Caco-2 (cell line): ENCODE measurements at regions not wholly inside any gene's neighbourhood (a gene's known extent, or its start where the extent isn't known, plus 50 kb on each side); places are given as distances from the start of the nearest gene placed in this dataset.

ENCODE experiments used
- BruUV-seq: library from RNA; stranded (reverse); fragments of 400-500 nt; replicated peaks from 2 replicates; lab custom pipeline; 2021; lab: Mats Ljungman, UMichigan
- CTCF ChIA-PET: fragments of 300-600 bp; sonication (Branson Sonifier 250); formaldehyde crosslinking; loops from one replicate; lab custom pipeline; 2022; ENCODE audit warnings: antibody characterized with exemption; lab: Charles Lee
- POLR2A ChIA-PET: fragments of 300-600 bp; sonication (Branson Sonifier 250); formaldehyde crosslinking; loops from one replicate; lab custom pipeline; 2022; ENCODE audit warnings: antibody characterized with exemption; lab: Charles Lee
- DNase-seq, 2 experiments: peaks; one replicate each; pipeline versions ENCODE4 v3.0.0 to v3.0.0-alpha.2; 2020 to 2022
- H3K27me3 ChIP-seq: replicated peaks from 2 replicates; pipeline ENCODE4 v1.6.0; 2011; ENCODE audit warnings: low read length; ENCODE audit not compliant: control insufficient read depth, insufficient read depth
- H3K36me3 ChIP-seq: 2 replicates; pipeline ENCODE4 v1.5.1; 2011; ENCODE audit warnings: low read length; ENCODE audit not compliant: control insufficient read depth, insufficient read depth
- H3K4me1 ChIP-seq: fragments of 250-450 bp; sonication (Bioruptor Pico); 2 replicates; pipeline ENCODE4 v1.5.1; 2020; ENCODE audit warnings: mild to moderate bottlenecking
- H3K4me3 ChIP-seq: 2 replicates; pipeline ENCODE4 v1.5.1; 2011; ENCODE audit warnings: low read depth, mild to moderate bottlenecking, control low read depth, low read length
- H3K9me3 ChIP-seq: fragments of 250-450 bp; sonication (Bioruptor Pico); 2 replicates; pipeline ENCODE4 v1.5.1; 2020; ENCODE audit warnings: mild to moderate bottlenecking, moderate library complexity
- H3K27ac Mint-ChIP-seq: one replicate; pipeline ENCODE4 v1.8.0; 2022; ENCODE audit warnings: mixed read lengths; ENCODE audit not compliant: unreplicated experiment
- H3K27me3 Mint-ChIP-seq: one replicate; pipeline ENCODE4 v1.8.0; 2022; ENCODE audit warnings: mixed read lengths; ENCODE audit not compliant: insufficient read depth, unreplicated experiment
- H3K36me3 Mint-ChIP-seq: one replicate; pipeline ENCODE4 v1.8.0; 2022; ENCODE audit warnings: mild to moderate bottlenecking, mixed read lengths; ENCODE audit not compliant: insufficient read depth, unreplicated experiment
- H3K4me1 Mint-ChIP-seq: one replicate; pipeline ENCODE4 v1.8.0; 2022; ENCODE audit warnings: low read depth, mixed read lengths; ENCODE audit not compliant: unreplicated experiment
- H3K4me3 Mint-ChIP-seq: one replicate; pipeline ENCODE4 v1.8.0; 2022; ENCODE audit warnings: mild to moderate bottlenecking, moderate library complexity, mixed read lengths; ENCODE audit not compliant: unreplicated experiment
- H3K9me3 Mint-ChIP-seq: one replicate; pipeline ENCODE4 v1.8.0; 2022; ENCODE audit warnings: mixed read lengths; ENCODE audit not compliant: unreplicated experiment
- CTCF ChIP-seq, 2 experiments: fragments of 200-600 bp in 1 of 2; IDR thresholded peaks; 1 replicate in 1 of 2; 2 replicates in 1 of 2; pipeline versions ENCODE4 v1.5.1 to v1.8.0; 2011 to 2022; ENCODE audit warnings: antibody characterized with exemption in 1 of 2, control low read depth in 1 of 2, inconsistent platforms in 1 of 2, low read depth in 1 of 2, low read length in 1 of 2, mild to moderate bottlenecking in 1 of 2, moderate library complexity in 1 of 2; ENCODE audit not compliant: insufficient read depth in 1 of 2, severe bottlenecking in 1 of 2, unreplicated experiment in 1 of 2
- intact Hi-C: fragments of 100-400 bp; cut with micrococcal nuclease; formaldehyde crosslinking; loops from one replicate; pipeline ENCODE4 v1.10.0; 2022; ENCODE audit not compliant: unreplicated experiment

GRCh38 chr15:70449311-70450141 lies 313.8 kb downstream of the UACA start:
- no peaks in the 10 kb centered on the region for H3K9me3 Mint-ChIP-seq
- peaks cover 6% of the 10 kb centered on the region for H3K36me3 Mint-ChIP-seq
- ChIA-PET CTCF (no interaction called here), POLR2A (no interaction called here)
- H3K4me3 Mint-ChIP-seq: no peak overlapping the region
- Histone ChIP-seq H3K4me3 (no peak overlapping the region), H3K27me3 (no peaks in the 10 kb centered on the region), H3K36me3 (no peaks in the 10 kb centered on the region), H3K9me3 (no peaks in the 10 kb centered on the region), H3K4me1 (no peaks in the 10 kb centered on the region)
- intact Hi-C loops: no loop called here
- no peaks in the 10 kb centered on the region for H3K27me3 Mint-ChIP-seq
- no peak overlapping the region for H3K27ac Mint-ChIP-seq
- H3K4me1 Mint-ChIP-seq: peaks cover 8% of the 10 kb centered on the region
- TF ChIP-seq CTCF (IDR thresholded peaks at IDR 0.05; ENCODE audit: insufficient read depth in 1 of 2, low read depth in 1 of 2, low read length in 1 of 2, severe bottlenecking in 1 of 2, unreplicated experiment in 1 of 2): no peak
- DNase-seq: no peak
- BruUV-seq: no TSS peak

- ChIA-PET CTCF (no interaction called here), POLR2A (no interaction called here)
- Histone ChIP-seq H3K27me3 (no peaks in the 10 kb centered on the region), H3K9me3 (no peaks in the 10 kb centered on the region), H3K36me3 (no peaks in the 10 kb centered on the region), H3K4me1 (peaks cover 2% of the 10 kb centered on the region), H3K4me3 (no peak overlapping the region)
- Mint-ChIP-seq H3K4me3 (no peak overlapping the region), H3K9me3 (no peaks in the 10 kb centered on the region), H3K4me1 (peaks cover 2% of the 10 kb centered on the region), H3K27ac (no peak overlapping the region), H3K36me3 (peaks cover 2% of the 10 kb centered on the region), H3K27me3 (no peaks in the 10 kb centered on the region)
- no peak for TF ChIP-seq CTCF (IDR thresholded peaks at IDR 0.05; ENCODE audit: insufficient read depth in 1 of 2, low read depth in 1 of 2, low read length in 1 of 2, severe bottlenecking in 1 of 2, unreplicated experiment in 1 of 2)
- intact Hi-C loops: no loop called here
- DNase-seq: no peak
- BruUV-seq: no TSS peak
These were observed 315.2 kb downstream of the UACA start for GRCh38 chr15:70447928-70448698.

DNA sequence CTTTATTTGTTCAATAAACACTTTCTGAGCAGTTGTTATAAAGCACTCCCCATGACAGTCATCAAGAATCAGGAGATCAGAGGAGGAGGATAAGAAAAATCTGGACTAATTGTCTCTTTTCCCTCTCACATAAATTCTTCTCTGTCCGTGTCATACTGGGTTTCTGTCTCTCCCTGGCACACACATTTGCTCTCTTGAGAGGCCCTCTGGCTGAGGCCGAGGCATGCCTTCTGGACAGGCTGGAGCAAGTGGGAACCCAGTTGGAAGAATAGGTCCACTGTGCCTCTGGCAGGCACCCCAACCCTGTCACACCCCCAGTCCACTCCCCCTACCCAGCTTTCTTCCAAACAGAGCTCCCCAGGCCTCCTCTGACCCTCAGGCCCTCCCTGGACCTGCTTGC lies 315.8 kb downstream of the UACA start:
- intact Hi-C loops: no loop called here
- Histone ChIP-seq H3K4me1 (peaks cover 7% of the 10 kb centered on the region), H3K9me3 (no peaks in the 10 kb centered on the region), H3K4me3 (no peak overlapping the region), H3K36me3 (no peaks in the 10 kb centered on the region), H3K27me3 (no peaks in the 10 kb centered on the region)
- H3K27ac Mint-ChIP-seq: no peak overlapping the region
- H3K4me1 Mint-ChIP-seq: peaks cover 7% of the 10 kb centered on the region
- H3K27me3 Mint-ChIP-seq: no peaks in the 10 kb centered on the region
- H3K36me3 Mint-ChIP-seq: no peaks in the 10 kb centered on the region
- TF ChIP-seq CTCF (IDR thresholded peaks at IDR 0.05; ENCODE audit: insufficient read depth in 1 of 2, low read depth in 1 of 2, low read length in 1 of 2, severe bottlenecking in 1 of 2, unreplicated experiment in 1 of 2): no peak
- BruUV-seq: no TSS peak
- H3K9me3 Mint-ChIP-seq: no peaks in the 10 kb centered on the region
- DNase-seq: no peak
- no peak overlapping the region for H3K4me3 Mint-ChIP-seq
- POLR2A ChIA-PET: no interaction called here
- CTCF ChIA-PET: no interaction called here
